Upper lobe of left lung (tissue), 4 donors: ENCODE measurements at regions not wholly inside any gene's neighbourhood (a gene's known extent, or its start where the extent isn't known, plus 50 kb on each side); places are given as distances from the start of the nearest gene placed in this dataset.

ENCODE experiments used
- EP300 ChIP-seq, 4 donors: sonication (generic); formaldehyde crosslinking; IDR thresholded peaks; one replicate each; pipeline ENCODE4 v1.5.1; 2017; ENCODE audit warnings: antibody characterized with exemption in 4 of 4, control low read depth in 2 of 4
- POLR2A ChIP-seq, 4 donors: fragments of 450-650 bp; IDR thresholded peaks; one replicate each; pipeline ENCODE4 v1.5.1; 2016 to 2017; ENCODE audit warnings: antibody characterized with exemption in 4 of 4, mild to moderate bottlenecking in 2 of 4
- POLR2AphosphoS5 ChIP-seq, 2 donors: sonication (generic); formaldehyde crosslinking; IDR thresholded peaks; one replicate each; pipeline ENCODE4 v1.5.1; 2017; ENCODE audit warnings: antibody characterized with exemption in 2 of 2
- TF ChIP-seq, protein P1 (sequence below), 6 experiments: fragments of 450-650 bp in 4 of 6; fragments of 200-600 bp in 2 of 6; sonication (generic) in 2 of 6; IDR thresholded peaks; one replicate each; pipeline ENCODE4 v1.5.1; 2016 to 2019; ENCODE audit warnings: antibody characterized with exemption in 6 of 6

DNA sequence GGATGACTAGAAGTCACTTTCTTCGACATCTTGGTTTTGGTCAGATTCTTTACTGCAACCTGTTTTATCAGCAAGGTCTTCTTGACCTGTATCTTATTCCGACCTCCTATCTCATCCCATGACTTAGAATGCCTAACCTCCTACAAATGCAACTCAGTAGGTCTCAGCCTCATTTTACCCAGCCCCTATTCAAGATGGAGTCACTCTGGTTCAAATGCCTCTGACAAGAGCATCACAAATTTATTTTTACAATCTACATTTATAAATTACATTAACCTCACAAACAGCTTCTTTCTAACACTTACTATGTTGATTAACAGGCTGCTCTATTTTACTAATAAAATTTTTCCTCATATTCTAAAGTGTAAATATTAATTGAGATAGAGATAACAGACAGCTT, 867.0 kb upstream of the CNTN5 start:
- TF ChIP-seq, protein P1, sequence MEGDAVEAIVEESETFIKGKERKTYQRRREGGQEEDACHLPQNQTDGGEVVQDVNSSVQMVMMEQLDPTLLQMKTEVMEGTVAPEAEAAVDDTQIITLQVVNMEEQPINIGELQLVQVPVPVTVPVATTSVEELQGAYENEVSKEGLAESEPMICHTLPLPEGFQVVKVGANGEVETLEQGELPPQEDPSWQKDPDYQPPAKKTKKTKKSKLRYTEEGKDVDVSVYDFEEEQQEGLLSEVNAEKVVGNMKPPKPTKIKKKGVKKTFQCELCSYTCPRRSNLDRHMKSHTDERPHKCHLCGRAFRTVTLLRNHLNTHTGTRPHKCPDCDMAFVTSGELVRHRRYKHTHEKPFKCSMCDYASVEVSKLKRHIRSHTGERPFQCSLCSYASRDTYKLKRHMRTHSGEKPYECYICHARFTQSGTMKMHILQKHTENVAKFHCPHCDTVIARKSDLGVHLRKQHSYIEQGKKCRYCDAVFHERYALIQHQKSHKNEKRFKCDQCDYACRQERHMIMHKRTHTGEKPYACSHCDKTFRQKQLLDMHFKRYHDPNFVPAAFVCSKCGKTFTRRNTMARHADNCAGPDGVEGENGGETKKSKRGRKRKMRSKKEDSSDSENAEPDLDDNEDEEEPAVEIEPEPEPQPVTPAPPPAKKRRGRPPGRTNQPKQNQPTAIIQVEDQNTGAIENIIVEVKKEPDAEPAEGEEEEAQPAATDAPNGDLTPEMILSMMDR (IDR thresholded peaks at IDR 0.05): no peak
- no peak for TF ChIP-seq POLR2A (IDR thresholded peaks at IDR 0.05)
- no peak for TF ChIP-seq EP300 (IDR thresholded peaks at IDR 0.05)
- TF ChIP-seq POLR2AphosphoS5 (IDR thresholded peaks at IDR 0.05): no peak
